LNCAP (cell line): ENCODE measurements at regions not wholly inside any gene's neighbourhood (a gene's known extent, or its start where the extent isn't known, plus 50 kb on each side); places are given as distances from the start of the nearest gene placed in this dataset.

Source experiments
- CTCF ChIP-seq: fragments of 450-650 bp; IDR thresholded peaks from 2 replicates; pipeline ENCODE4 v1.5.1; 2017; ENCODE audit warnings: mild to moderate bottlenecking

- no peak for TF ChIP-seq CTCF
These were observed 78.6 kb upstream of the HDAC9 start for GRCh38 chr7:18416988-18417387.

DNA sequence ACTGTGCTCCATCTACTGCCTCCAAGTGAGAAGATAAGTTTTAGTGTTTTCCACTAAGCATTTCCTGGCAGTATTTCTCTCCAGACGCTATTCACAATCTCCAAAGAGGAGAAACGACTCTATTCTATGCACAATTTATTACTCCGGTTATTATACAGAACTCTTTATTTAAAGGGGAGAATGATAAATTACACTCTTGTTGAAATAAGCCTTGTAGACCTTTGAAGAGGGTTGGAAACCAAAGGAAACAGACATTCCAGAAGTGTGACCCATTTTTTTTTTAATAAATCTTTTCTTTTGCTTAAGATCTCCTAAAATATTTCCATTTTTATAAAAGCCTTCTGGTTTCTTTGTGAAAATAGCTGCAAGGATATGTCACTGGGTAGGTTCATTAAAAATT, 76.1 kb upstream of the HDAC9 start:
- TF ChIP-seq CTCF, result no peak

DNA sequence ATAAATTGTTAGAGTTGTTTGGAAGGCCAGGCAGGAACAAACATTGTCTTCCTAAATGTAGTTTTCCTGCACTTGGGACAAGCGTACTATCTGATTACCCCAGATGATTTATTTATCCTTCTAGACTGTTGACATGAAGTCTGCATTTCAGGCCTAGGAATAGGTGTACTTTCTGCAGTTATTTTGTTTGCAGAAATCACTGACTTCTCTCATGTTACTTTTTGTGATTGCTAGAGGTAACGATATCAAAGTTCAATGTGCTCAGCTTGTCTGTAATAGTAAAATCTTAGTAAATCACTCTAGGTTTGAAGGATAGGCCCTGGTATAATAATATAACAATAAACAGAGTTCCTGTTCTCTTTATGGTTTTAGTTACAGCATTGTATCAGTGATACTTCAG, 75.4 kb upstream of the HDAC9 start:
- TF ChIP-seq CTCF, result no peak

GRCh38 chr7:18420748-18421147, 74.8 kb upstream of the HDAC9 start:
- no peak for TF ChIP-seq CTCF

DNA sequence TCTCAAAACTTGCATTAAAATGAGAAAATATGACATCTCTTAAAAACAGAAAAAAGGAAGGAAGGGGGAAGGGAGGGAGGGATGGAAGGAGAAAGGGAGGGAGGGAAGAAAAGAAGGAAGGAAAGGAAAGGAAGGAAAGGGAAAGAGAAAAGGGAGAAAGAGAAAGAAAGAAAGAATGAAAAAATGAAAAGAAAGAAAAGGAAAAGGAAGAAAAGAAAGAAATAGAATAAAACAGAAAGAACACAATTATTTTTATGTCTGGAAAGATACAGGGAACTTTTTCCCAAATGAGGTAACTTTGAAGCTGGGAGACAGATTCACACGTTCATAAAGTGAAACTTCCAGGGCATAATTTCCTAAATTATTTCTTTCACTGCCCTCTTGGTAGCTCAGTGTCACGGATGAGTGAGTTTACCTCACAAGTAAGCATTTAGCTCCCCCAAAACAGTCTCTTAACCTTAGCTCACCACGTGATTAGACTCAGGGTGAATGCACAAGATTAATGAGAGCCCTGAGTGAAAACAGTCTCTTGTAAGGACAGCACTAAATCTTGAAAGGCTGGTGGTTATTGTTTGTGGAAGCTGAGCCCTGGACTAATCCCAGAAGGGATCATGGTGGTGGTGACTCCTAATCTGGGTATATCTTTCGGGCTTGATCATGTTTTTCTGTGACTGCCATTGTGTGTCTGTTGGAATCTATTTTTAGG, 74.1 kb upstream of the HDAC9 start:
- no peak for TF ChIP-seq CTCF

DNA sequence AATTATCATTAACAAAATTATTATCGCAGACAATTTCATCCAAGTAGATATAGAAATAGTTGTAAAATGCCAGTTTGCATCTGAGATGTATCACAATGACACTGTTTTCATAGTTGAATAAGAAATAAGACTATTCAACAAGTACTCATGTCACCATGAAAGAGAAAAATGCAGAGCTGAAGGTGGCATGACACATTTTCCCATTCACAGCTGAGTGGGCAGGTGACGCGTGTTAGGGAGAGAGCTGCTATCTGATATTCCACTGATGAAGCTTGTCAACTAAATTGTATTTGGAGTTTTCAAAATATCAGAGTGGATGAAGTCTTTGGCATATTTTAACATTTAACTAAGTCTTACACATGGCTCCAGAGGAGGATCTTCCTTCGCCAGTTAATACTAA, 70.3 kb upstream of the HDAC9 start:
- TF ChIP-seq CTCF, result no peak

DNA sequence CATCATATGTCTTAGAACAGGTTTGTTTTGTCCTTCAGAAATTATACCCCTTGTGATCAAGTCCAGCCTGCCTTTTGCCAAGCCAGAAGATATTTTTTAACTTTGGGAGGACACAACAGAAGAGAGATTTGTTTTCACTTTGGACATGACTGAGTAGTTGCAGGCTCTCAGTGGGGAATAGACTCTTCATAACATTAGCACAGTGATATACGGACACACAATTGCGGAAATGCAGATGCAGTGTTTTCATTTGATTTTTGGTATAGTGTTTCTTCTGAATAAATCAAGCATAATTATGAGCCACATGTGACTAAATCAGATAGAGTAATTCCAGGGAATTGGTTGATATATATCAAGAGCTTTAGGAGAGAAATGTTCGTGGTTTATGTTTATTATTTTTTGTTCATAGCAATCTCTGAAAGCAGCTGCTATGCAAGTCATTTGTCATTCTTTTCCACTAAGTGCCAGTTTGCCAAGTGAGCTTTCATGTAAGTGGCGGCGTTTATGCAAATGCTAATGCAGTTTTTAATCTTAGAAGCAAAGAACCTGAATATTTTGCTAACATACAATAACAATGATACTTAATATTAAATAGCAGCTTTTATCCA, 69.6 kb upstream of the HDAC9 start:
- TF ChIP-seq CTCF, result no peak
